GM18907 (cell line): ENCODE measurements at regions not wholly inside any gene's neighbourhood (a gene's known extent, or its start where the extent isn't known, plus 50 kb on each side); places are given as distances from the start of the nearest gene placed in this dataset.

ENCODE experiments used
- ATAC-seq: cut with Tn5 transposase; IDR thresholded peaks from one replicate; pipeline ENCODE4 v1.9.1; 2021; ENCODE audit warnings: mild to moderate bottlenecking, moderate library complexity; ENCODE audit not compliant: unreplicated experiment

DNA sequence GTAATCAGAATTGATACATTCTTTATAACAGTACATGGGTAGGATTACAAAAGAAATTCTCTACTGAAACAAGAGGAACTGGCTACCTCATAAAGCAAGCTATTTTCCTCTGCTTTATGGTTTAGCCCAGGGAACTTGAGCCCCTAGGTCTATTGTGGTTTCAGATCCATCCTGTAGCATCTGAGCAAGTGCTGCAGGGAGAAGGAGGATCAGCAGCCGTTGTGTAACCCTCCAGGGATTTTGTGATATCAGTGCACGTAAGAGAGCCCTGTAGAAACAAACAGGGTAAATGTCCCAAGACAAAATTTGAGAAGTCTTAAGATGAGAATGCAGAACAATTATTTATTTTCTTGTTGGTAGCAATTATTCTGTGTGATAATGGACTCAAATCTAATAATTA lies 165.2 kb upstream of the DEFB112 start:
- ATAC-seq: no peak

DNA sequence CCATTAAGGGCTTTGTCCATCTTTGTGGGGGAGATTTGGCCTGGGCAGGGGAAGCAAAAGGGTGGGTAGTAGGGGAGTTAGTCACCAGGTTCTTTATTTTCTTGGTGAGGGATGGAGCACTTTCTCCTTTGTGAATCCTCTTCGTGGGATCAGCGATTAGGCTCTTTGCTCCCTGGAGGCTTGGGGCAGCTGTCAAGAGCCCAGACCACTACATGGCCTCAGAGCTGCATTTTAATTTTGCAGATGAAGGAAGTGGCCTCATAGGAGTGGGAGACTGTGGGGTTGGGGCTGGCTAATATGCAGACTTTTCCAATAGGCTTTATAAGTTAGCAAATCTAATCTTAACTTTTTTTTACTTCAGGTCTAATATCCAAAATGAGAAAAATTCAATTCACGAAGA lies 168.1 kb upstream of the DEFB112 start:
- ATAC-seq: no peak

DNA sequence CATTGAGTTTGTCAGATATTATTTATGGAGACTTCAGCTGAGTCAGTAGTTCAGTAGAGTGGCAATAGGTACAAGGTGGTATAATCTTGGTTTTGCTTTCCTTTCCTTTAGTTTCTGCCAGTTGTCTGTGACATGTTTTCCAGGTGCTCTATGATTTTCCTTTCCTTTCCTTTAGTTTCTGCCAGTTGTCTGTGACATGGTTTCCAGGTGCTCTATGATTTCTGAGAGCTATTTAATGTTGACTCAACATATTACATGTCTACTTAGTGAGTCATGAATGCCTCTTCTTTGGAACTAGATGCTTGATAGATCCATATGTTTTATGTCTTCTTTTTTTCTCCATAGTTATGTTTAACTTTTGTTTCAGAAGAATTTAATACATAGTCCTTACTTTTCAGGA lies 186.4 kb upstream of the DEFB112 start:
- no peak for ATAC-seq

DNA sequence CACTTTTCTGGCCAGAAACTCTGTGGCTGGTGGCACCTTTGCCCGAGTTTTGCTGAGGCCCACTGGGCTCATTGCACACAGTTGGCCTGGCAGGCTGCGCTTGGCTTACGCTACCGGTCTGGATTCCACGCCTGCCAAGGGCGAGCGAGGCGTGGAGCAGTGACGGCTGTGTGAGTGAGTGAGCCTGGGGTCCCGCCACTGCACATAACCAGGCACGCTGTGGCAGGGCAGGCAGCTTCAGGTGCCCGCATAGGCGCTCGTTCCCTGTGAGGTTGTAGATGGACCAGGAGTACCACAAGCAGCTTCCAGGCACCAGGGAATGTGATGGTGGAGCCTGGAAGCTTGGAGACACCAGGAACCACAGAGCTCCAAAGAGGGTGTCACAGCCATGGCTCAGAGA lies 190.1 kb upstream of the DEFB112 start:
- ATAC-seq: no peak

DNA sequence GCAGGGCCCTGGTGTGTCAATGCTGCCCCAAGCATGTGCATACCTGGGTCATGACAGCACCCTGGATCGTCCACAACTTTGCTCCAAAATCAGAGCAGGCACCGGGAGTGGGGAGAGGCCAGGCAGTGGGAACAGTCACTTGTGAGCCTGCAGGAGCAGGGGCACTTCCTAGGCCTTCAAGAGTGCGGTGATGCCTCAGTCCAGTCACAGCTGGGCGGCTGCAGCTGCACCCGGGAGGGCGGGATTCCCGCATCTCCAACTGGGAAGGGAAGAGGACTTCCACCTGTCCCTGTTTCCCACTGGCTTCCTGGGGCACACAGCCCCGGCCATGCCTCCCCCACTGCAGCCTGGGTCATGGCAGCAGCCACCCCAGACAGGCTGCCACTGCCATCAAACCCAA lies 191.3 kb upstream of the DEFB112 start:
- no peak for ATAC-seq

DNA sequence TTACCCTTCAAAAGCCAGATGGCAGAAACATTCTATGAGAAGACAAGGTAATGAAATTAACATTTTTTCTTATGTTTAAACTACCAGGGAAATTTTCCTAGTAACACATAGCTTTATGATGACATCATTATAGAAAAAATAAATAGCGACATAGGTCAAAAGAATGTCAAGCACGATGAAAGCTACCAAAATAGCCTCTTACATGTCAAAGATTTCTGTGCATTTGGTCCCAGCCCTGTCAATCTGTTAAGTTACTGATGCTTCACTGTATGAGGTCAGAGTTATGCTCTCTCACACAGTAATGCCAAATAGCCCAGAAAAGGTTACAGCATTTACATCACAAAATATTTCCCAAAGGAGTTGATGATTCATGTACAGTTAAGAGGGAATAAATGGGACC lies 199.8 kb upstream of the DEFB112 start:
- no peak for ATAC-seq

DNA sequence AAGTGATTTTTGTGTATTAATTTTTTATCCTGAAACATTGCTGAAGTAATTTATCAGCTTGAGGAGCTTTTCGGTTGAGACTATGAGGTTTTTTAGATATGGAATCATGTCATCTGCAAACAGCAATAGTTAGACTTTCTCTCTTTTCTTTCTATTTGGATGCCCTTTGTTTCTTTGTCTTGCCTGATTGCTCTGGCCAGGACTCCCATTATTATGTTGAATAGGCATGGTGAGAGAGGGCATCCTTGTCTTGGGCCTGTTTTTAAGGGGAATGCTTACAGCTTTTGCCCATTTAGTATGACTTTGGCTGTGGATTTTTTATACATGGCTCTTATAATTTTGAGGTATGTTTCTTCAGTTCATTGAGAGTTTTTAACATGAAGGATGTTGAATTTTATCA lies 207.6 kb upstream of the DEFB112 start:
- no peak for ATAC-seq

DNA sequence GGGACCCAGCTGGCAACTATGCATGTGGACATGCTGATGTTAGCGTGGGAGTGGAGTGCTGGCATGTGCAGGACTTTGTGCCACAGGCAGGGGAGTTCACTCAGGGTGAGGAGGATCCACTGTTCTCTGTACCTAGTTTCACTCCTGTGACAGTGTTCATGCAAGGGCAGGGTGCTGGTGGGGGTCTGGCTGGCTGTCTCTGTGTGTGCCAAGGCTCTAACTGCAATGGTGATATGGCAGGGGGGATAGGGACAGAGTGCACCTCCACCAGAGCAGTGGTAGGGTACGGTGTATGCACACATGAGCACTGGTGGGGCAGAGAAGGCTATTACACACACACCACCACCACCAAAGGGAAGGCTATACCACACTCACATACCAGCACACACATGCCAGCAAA lies 210.2 kb upstream of the DEFB112 start:
- no peak for ATAC-seq

DNA sequence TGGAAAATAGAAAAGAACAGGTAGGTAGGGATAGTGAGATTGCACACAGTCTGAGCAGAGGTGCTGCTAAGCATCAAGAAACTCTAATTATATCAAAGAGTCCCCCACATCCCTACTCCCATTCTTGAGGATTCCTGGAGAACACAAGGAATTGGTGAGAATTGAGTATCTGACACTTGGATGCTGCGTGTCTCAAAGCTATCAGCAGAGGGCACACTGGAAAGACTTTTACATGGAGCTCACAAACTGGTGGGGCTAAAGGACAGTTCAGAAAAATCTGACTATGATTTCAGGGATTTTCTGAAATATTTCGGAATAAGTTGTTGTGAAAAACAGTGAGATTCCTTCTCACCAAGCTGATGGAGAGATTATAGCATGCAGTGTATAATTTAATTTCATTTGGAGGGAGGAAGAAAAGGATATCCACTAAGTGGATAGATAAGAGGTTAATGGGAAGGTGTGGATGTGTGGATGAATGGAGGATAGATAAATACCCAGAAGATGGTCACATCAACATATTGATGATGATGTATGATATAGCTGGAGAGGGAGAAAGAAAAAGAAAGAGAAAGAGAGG lies 215.4 kb upstream of the DEFB112 start:
- ATAC-seq: no peak

DNA sequence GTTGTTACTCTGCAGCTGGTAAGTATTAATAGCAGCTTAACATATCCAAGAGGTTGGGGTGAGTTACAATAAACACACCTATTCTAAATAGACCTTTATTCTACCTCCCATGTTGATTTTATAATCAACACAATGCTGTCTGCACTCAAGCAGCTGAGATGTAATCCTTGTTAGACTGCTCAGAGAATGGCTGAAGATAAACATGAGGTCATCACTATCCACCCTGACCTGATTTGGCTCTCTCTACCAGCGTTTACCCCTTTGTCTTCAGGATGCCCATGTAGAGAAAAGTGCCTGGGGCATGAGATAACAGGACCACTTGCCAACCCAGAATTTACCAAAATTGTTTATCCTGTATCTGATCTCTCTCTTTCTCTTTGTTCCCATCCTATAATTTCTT lies 220.7 kb upstream of the DEFB112 start:
- no peak for ATAC-seq

DNA sequence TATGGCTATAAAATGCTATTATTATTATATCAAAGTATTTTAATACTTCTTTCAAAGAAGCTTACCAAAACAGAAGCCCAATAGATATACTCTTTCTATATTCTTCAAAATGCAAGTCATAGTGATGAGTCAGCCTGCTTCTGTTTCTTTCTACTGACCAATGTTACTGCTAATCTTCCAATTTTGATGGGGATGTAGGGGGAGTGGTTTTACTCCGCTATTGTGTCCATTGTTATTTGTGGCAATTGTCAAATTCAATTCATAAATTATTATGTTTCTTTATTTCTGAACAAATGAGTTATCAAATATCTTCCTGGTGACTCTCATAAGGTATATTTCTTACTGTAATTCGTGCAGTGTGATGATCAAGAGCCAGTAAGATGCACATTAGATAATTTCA lies 221.5 kb upstream of the DEFB112 start:
- no peak for ATAC-seq

DNA sequence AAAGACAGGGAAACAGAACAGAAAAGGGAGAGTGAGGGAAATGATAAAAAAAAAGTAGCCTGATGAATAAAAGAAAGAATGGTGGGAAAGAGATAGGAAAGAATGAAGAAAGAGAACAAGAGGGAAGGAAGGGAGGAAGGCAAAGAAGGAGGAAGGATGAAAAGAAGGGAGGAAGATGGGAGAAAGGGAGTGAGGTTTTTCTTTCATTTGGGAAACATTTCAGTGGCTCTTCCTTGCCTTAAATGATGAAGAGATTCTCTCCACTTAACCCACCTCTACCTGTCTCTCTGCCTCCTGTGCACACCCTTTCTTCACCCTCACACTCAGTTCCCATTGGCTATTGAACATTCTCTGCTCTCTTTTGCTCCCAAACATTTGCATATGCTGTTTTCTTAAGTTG lies 222.1 kb upstream of the DEFB112 start:
- ATAC-seq: no peak

DNA sequence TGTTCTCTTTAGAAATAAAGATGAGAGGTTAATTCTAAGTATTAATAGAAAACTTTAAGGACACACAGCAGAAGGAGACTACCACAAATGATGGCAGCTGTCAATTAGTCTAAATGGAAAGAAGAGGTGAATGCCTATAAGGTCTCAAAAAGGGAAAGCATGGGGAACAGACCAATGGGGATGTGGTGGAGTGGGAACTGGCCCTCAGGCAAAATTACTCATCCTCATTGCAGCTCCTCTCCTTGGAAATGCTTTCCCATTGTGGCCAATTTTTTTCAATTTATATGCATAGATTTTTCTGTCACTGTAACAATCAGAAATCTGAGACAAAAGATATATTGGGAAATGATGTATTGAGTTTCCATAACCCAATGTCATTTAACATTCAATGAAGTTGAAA lies 222.9 kb upstream of the DEFB112 start:
- no peak for ATAC-seq

DNA sequence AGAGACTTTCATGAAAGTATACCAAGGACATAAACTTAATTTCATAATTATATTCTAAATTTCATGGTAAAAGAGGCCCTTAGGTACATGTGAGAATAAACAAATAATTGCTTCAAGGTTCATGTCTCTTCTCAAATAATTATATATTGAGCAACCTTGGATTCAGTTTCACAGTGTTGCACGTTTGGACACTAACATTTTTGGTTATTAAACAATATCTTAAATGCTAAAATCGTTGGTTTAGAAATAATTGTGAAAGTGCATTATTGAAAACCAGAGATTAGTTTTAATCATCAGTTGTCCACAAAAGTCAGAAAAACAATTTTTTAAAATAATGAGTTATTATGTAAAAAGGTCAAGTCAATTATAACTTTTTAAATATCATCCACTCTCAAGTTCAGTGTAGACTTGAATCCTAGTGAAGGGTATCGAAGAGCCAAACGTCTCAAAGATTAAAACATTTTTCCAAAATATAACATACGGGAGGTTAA lies 227.1 kb upstream of the DEFB112 start:
- ATAC-seq: no peak

DNA sequence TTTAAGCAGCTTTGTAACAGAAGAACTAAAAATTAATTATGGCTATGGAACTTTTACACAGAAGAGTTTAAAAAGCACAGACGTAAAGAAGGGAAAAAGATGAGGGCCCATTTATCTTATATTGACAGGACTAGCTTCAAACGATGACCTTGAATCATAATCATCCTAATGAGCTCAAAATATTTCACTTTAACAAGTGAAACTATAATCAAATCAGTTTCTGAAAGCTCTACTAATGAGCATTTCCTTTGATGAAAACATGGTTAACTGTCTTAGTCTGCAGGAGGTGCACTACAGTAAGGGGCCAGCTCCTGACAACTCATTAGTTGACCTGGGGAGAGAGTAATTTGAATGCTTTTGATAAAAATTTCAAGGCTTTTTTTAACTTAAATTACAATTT lies 228.0 kb upstream of the DEFB112 start:
- ATAC-seq: no peak

DNA sequence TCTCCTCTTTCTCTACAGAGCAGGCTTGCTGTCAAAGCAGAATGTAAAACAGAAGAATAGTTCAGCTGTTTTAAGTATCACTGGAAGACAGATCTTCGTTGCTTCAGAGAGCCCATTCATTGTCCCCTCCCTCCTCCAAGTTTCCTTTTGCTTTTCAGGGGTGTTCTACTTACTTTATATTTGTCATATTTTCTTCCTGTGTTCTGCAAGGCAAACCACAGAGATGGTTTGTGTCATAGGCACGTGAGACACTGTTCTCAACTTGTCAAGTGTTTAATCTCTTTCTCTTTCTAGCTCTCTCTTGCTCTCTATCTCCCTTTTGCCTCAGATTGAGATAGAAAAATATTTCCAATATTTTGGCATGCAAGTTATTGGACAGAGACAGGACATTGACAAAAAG lies 228.9 kb upstream of the DEFB112 start:
- ATAC-seq: peak; percentile 64

DNA sequence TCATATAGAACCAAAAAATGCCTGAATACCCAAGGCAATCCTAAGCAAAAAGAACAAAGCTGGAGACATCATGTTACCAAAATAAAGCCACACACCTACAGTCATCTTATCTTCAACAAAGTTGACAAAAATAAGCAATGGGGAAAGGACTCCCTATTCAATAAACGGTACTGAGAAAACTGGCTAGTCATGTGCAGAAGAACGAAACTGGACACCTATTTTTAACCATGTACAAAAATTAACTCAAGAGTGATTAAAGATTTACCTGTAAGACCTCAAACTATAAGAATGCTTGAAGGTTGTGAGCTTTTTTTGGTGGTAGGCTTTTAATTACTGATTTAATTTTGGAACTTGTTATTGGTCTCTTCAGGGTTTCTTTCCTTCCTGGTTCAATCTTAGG lies 236.0 kb upstream of the DEFB112 start:
- ATAC-seq: peak; percentile 68

DNA sequence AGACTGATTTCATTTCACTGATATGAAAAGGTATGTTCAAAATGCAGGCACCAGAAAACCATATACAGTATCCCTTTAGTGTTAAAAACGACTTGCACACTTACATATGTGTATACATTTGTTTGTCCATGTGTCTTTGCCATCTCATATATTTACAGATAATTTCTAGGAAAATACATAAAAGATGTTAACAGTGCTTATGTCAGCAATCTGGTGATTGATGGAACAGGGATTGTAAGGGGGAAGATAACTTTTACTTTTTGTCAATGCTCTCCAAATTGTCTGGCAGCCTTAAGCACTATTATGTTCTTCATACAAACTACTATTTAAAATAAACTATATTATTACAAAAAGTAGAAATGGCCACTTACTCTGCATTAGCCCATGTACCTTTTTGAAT lies 238.5 kb upstream of the DEFB112 start:
- no peak for ATAC-seq

DNA sequence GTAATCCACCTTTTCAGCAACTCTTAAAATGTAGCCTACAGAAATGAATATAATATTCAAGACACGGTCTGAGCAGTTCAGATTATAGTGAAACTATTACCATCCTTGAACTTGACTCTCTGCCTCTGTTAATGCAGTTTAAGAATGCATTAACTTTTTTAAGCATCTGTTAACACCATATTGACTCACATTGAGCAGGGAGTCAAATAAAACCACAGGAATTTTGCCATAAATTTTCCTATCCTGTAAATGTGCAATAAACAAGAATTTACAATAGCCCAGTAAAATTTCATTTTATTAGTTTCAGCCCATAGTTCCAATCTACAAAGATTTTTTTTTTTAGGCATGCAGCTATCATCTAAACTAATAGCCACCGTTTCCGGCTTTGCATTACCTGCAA lies 239.2 kb upstream of the DEFB112 start:
- ATAC-seq: no peak

DNA sequence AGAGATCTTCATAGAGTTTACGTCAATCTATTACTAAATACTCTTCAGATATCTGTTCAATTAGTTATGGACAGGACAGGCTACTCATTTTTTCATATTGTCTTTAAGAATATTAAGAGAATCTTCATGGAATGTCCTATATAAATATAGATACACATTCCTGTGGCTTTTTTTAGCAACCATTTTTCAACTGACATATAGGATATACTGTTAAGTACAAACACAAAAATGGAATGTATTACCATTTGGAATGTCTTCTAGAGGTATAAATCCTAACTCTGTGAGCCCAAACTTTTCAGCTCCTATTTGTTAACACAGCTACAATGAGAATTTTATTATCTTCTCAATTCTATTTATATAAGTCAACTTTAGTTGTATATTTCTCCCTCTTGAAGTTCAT lies 239.6 kb upstream of the DEFB112 start:
- ATAC-seq: no peak

DNA sequence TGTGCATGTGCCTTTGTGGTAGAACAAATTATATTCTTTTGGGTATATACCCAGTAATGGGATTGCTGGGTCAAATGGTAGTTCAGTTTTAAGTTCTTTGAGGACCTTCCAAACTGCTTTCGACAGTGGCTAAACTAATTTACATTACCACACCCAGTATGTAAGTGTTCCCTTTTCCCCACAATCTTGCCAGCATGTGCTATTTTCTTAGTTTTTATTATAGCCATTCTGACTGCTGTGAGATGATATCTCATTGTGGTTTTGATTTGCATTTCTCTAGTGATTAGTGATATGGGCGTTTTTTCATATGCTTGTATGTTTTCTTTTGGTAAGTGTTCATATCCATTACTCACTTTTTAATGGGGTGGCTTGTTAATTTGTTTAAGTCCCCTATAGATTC lies 251.6 kb upstream of the DEFB112 start:
- ATAC-seq: no peak

DNA sequence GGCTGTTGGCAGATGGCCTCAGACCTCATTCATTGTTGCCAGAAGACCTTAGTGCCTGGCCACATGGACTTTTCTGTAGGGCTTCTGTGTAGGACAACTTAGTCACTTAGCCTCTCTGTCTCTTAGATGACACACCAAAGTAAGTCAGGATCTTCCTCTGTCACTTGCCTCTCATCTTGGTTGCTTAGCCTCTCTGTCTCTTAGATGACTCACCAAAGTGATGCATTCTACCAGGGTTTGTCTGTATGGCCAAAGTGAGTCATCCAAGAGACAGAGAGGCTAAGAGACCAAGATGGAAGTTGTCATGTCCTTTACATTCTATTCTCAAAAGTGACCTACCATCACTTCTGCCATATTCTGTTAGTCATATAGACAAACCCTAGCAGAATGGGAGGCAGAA lies 255.9 kb upstream of the DEFB112 start:
- ATAC-seq: no peak

DNA sequence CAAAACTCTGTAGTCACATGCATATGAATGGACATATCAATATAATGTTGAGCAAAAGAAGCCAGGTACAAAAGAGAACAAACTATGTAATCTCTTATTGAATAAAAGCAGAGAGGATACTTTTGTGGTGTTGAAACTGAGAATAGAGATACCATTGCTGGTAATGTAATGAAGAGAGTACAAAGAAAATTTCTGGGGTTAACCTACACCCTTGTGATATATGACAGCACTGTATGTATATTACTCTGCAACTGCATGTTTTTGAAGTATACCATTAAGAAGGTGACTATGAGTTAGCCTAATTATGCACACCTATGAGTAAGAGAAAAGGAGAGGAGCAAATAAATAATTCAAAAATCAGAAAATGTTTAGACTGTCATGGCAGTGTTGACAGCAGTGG lies 268.8 kb upstream of the DEFB112 start:
- ATAC-seq: no peak

DNA sequence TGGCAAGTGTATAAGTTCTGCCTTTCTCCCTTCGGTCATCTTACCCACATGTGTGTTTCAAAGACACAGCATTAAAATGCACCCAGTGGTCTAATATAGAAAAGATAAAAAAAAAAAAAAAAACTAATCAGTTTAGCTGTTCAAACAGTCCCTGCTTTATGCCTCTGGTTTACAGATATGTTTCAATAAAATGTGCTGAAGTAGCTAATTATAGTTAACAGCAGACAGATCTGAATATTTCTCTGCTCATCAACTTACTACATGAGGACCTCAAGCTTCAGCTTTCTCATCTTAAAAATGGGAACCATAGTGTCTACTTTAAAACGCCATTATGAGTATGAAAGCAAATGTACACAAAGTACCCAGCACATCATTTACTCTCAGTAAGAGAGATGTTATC lies 280.6 kb upstream of the DEFB112 start:
- ATAC-seq: no peak
